Kidney (tissue), 13 donors: ENCODE measurements at regions not wholly inside any gene's neighbourhood (a gene's known extent, or its start where the extent isn't known, plus 50 kb on each side); places are given as distances from the start of the nearest gene placed in this dataset.

Source experiments
- DNase-seq, 5 donors: peaks; one replicate each; pipeline ENCODE4 v3.0.0-alpha.2; 2013 to 2020
- FAIRE-seq: peaks from 2 replicates; lab custom pipeline; 2012; peaks lifted over from hg19 to GRCh38; lab: Jason Lieb, UNC
- H3K27ac ChIP-seq, 2 donors: one replicate each; pipeline ENCODE4 v1.7.0; 2013; ENCODE audit warnings: low read depth in 2 of 2, low read length in 2 of 2, inconsistent platforms in 1 of 2
- H3K27me3 ChIP-seq: one replicate; pipeline ENCODE4 v1.7.1; 2013; ENCODE audit warnings: low read length, inconsistent platforms; ENCODE audit not compliant: control insufficient read depth, insufficient read depth
- H3K36me3 ChIP-seq, 3 donors: one replicate each; pipeline versions ENCODE4 v1.7.0 to v1.7.1; 2013; ENCODE audit warnings: low read length in 3 of 3, control low read depth in 1 of 3, inconsistent platforms in 1 of 3; ENCODE audit not compliant: insufficient read depth in 3 of 3, control insufficient read depth in 2 of 3
- H3K4me1 ChIP-seq, 3 donors: one replicate each; pipeline versions ENCODE4 v1.7.0 to v1.7.1; 2013; ENCODE audit warnings: low read length in 3 of 3, inconsistent platforms in 1 of 3, low read depth in 1 of 3; ENCODE audit not compliant: control insufficient read depth in 2 of 3, insufficient read depth in 2 of 3
- H3K4me3 ChIP-seq, 3 donors: one replicate each; pipeline versions ENCODE4 v1.7.0 to v1.8.1; 2013; ENCODE audit warnings: low read length in 3 of 3, control low read depth in 1 of 3, inconsistent platforms in 1 of 3
- H3K9ac ChIP-seq, 3 donors: one replicate each; pipeline versions ENCODE4 v1.7.0 to v1.7.1; 2013; ENCODE audit warnings: low read length in 3 of 3, control low read depth in 1 of 3, inconsistent platforms in 1 of 3
- H3K9me3 ChIP-seq, 3 donors: one replicate each; pipeline versions ENCODE4 v1.7.0 to v1.7.1; 2013; ENCODE audit warnings: low read length in 3 of 3, control low read depth in 1 of 3, inconsistent platforms in 1 of 3; ENCODE audit not compliant: control insufficient read depth in 2 of 3, insufficient read depth in 1 of 3
- intact Hi-C: fragments of 100-400 bp; cut with DNase I; formaldehyde crosslinking; loops from one replicate; pipeline ENCODE4 v1.11.1; 2022
- TF ChIP-seq, protein P1 (sequence below): IDR thresholded peaks from 3 replicates; pipeline ENCODE4 v1.5.1; 2012; ENCODE audit warnings: mild to moderate bottlenecking, moderate library complexity, borderline replicate concordance; ENCODE audit not compliant: insufficient read depth; ENCODE audit errors: extremely low read depth
- donor health status: control.
- donor health status: control.
- donor health status: control.
- donor health status: control.
- donor health status: control.
- donor health status: DM: yes; HTN: yes; CAD: no.
- donor health status: Normal renal cell carcinoma (clear cell type).

DNA sequence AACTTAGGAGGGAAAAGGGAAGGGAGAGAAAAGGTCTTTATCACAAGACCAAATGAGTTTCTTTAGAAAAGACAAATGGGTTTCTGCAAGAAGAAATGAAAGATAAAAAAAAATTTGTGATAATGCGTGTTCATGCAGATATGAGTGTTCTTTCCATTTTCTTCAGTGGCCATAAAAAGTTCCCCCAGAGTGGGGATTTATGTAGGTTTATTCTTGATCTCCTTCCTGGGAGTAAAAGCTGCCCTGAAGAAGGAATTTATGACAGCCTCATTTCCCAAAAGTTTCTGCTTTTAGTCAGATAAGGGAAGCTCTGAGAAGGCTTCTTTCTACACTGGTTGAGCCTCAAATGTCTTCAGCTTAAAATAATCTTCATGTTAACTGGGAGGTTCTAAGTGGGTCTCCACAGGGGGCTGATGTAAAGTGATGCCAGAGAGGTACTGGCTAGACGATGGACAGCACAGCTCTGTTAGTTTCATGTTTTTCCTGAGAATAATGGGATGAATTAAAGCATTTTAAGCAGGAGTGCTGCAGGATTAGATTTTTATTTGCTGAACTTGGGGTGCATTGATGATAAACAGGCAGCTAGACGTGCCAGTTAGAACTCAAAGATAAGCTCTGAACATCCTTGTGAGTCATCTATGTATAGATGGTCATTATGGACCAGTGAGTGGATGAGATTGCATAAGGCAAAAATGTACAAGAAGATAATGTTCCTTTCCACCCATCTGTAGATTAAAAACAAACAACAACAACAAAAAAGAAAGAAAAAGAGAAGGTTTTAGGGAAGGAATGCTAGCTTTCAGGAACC lies 65.6 kb upstream of the EPCAM start:
- no peak for FAIRE-seq
- H3K27ac ChIP-seq = no peak overlapping the region

DNA sequence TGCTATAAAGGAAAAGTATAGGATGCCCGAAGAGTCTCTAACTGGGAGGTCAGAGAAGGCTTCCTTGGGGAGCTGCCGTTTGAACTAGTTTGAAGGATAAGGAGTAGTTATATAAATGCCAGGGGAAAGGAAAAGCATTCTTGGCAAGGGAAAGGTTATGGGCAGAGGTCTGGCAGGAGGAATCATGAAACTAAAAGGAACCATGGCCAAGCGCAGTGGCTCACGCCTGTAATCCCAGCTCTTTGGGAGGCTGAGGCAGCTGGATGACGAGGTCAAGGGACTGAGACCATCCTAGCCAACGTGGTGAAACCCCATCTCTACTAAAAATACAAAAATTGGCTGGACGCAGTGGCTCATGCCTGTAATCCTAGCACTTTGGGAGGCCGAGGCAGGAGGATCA lies 66.8 kb upstream of the EPCAM start:
- H3K36me3 ChIP-seq = no peaks in the 10 kb centered on the region
- no peak overlapping the region for H3K9ac ChIP-seq
- TF ChIP-seq, protein P1, sequence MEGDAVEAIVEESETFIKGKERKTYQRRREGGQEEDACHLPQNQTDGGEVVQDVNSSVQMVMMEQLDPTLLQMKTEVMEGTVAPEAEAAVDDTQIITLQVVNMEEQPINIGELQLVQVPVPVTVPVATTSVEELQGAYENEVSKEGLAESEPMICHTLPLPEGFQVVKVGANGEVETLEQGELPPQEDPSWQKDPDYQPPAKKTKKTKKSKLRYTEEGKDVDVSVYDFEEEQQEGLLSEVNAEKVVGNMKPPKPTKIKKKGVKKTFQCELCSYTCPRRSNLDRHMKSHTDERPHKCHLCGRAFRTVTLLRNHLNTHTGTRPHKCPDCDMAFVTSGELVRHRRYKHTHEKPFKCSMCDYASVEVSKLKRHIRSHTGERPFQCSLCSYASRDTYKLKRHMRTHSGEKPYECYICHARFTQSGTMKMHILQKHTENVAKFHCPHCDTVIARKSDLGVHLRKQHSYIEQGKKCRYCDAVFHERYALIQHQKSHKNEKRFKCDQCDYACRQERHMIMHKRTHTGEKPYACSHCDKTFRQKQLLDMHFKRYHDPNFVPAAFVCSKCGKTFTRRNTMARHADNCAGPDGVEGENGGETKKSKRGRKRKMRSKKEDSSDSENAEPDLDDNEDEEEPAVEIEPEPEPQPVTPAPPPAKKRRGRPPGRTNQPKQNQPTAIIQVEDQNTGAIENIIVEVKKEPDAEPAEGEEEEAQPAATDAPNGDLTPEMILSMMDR = no peak
- no peak overlapping the region for H3K4me3 ChIP-seq
- no peak overlapping the region for H3K27ac ChIP-seq
- no peaks in the 10 kb centered on the region for H3K27me3 ChIP-seq
- H3K4me1 ChIP-seq = no peaks in the 10 kb centered on the region
- DNase-seq (no peak), FAIRE-seq (no peak)
- no peaks in the 10 kb centered on the region for H3K9me3 ChIP-seq
- intact Hi-C loops = no loop called here

More for the DNA sequence above, 65.6 kb upstream of the EPCAM start:
- Histone ChIP-seq H3K9ac (no peak overlapping the region), H3K36me3 (no peaks in the 10 kb centered on the region), H3K27me3 (no peaks in the 10 kb centered on the region), H3K9me3 (no peaks in the 10 kb centered on the region), H3K4me3 (no peak overlapping the region), H3K4me1 (no peaks in the 10 kb centered on the region)
- intact Hi-C loops = no loop called here
- TF ChIP-seq, protein P1 = no peak
- no peak for DNase-seq

DNA sequence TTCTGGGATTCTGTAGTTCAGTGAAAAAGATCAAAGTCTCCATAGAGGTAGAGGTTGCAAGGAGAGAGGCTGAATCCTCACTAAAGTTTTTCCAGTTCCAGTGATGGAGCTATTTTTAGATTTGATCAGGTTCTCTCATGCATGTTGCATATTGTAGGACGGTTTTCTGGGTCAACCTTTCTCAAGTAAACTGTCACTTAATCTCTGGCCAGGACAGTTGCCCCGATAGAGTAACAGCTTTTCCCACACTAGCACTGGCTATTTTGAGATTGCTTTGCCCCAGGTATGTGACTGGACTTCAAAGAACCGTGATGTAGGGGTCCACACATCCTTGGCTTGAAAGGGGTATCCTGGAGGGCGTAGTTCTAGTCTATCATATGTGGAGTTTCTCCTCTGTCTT lies 67.4 kb upstream of the EPCAM start:
- Histone ChIP-seq H3K27ac (no peak overlapping the region), H3K27me3 (no peaks in the 10 kb centered on the region), H3K9me3 (no peaks in the 10 kb centered on the region), H3K36me3 (no peaks in the 10 kb centered on the region), H3K4me3 (no peak overlapping the region), H3K9ac (no peak overlapping the region), H3K4me1 (no peaks in the 10 kb centered on the region)
- FAIRE-seq (no peak), DNase-seq (no peak)
- TF ChIP-seq, protein P1 = no peak
- intact Hi-C loops = no loop called here
